ENCODE measurements at regions not wholly inside any gene's neighbourhood (a gene's known extent, or its start where the extent isn't known, plus 50 kb on each side); places are given as distances from the start of the nearest gene placed in this dataset.

DNA sequence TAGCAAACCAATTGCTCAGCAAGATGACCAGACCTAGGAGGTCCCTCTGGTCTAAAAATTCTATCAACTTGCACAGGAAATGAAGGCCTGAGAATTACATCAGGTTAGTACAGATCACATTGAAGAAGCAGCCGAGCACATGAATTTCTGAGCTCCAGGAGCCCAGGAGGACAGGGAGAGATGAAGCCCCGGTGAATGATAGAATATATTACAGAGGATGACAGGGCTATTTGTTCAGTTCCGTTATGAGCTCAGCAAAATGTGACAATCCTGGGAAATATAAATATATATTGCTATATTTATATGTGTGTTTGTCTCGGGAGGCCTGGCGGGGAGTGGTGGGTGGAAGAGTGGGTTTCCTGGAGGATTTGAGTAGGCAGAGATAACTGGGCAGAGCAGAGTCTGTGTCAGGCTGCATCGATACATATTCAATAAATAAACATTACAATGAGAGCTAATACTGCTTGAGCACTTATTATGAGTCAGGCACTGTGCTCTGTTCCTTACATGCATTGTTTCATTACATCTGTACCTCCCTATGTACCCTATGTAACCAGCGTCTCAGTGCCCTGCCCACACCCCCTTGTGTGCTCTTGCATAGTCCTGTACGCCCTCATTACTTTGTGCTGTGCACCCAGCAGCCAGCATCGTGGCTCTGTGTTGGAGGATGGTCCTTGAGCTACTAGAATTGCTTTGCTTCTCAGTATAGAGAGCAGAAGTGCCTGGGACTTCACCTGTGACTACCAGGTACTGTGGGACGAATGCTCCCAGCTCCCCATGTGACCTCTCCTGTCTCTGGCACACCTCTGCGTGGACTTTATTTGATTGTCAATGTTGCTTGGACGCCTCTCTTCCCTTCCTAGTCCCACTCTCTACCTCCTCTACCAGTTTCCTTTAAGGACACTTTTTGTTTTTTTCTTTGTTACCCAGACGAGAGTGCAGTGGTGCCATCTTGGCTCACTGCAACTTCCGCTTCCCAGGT, 58.1 kb upstream of the KLF9 start:
- TF ChIP-seq, protein P1, sequence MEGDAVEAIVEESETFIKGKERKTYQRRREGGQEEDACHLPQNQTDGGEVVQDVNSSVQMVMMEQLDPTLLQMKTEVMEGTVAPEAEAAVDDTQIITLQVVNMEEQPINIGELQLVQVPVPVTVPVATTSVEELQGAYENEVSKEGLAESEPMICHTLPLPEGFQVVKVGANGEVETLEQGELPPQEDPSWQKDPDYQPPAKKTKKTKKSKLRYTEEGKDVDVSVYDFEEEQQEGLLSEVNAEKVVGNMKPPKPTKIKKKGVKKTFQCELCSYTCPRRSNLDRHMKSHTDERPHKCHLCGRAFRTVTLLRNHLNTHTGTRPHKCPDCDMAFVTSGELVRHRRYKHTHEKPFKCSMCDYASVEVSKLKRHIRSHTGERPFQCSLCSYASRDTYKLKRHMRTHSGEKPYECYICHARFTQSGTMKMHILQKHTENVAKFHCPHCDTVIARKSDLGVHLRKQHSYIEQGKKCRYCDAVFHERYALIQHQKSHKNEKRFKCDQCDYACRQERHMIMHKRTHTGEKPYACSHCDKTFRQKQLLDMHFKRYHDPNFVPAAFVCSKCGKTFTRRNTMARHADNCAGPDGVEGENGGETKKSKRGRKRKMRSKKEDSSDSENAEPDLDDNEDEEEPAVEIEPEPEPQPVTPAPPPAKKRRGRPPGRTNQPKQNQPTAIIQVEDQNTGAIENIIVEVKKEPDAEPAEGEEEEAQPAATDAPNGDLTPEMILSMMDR (IDR thresholded peaks at IDR 0.05), result no peak
- H3K36me3 ChIP-seq (ENCODE audit: low read depth), result no peaks in the 10 kb centered on the region
- no peak for DNase-seq
- intact Hi-C loops (cut with DNase I, micrococcal nuclease), result no loop called here
- H3K4me1 ChIP-seq (ENCODE audit: low read depth), result peaks cover 29% of the 10 kb centered on the region
- no peak overlapping the region for H3K4me3 ChIP-seq
- ATAC-seq, result no peak
- no peaks in the 10 kb centered on the region for H3K9me3 ChIP-seq

GRCh38 chr9:70470050-70471015, 55.9 kb upstream of the KLF9 start:
- peak; percentile 58 to 85 (median 75) for DNase-seq
- peak; percentile 90 for ATAC-seq
- no peaks in the 10 kb centered on the region for H3K9me3 ChIP-seq
- TF ChIP-seq, protein P1 (IDR thresholded peaks at IDR 0.05), result no peak
- H3K4me3 ChIP-seq, result no peak overlapping the region
- H3K36me3 ChIP-seq (ENCODE audit: low read depth), result no peaks in the 10 kb centered on the region
- intact Hi-C loops (cut with DNase I, micrococcal nuclease), result no loop called here
- peaks cover 29% of the 10 kb centered on the region for H3K4me1 ChIP-seq (ENCODE audit: low read depth)

DNA sequence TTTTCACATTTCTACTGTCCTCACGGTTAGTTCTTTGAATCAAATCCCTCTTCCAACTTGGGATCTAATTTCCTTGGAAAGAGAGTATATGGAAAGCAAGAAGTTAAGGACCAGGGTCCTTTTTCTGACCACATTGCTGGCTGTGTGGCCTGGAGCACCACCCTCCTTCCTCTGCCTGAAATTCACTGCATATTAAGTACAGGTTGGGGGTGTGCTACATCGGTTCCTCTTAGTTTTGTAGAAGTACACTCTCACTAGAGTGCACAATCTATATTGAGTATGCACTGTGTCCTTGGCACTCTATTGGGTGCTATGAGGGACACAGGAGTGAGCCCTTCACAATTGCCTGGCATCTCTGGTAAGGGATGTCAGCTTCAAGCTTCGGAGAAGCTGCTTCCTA, 53.8 kb upstream of the KLF9 start:
- H3K9me3 ChIP-seq, result no peaks in the 10 kb centered on the region
- no peak for ATAC-seq
- no peak for DNase-seq
- H3K4me3 ChIP-seq, result no peak overlapping the region
- intact Hi-C loops (cut with DNase I, micrococcal nuclease), result no loop called here
- no peaks in the 10 kb centered on the region for H3K36me3 ChIP-seq (ENCODE audit: low read depth)
- TF ChIP-seq, protein P1 (IDR thresholded peaks at IDR 0.05), result no peak
- peaks cover 19% of the 10 kb centered on the region for H3K4me1 ChIP-seq (ENCODE audit: low read depth)

- TF ChIP-seq, protein P1 (IDR thresholded peaks at IDR 0.05), result no peak
- Histone ChIP-seq H3K9me3 (no peaks in the 10 kb centered on the region), H3K4me3 (no peak overlapping the region), H3K36me3 (ENCODE audit: low read depth) (no peaks in the 10 kb centered on the region), H3K4me1 (ENCODE audit: low read depth) (peaks cover 19% of the 10 kb centered on the region)
- intact Hi-C loops (cut with DNase I, micrococcal nuclease), result no loop called here
- ATAC-seq (no peak), DNase-seq (no peak)
These were observed 52.6 kb upstream of the KLF9 start for GRCh38 chr9:70466976-70467561.

- intact Hi-C loops (cut with DNase I, micrococcal nuclease), result no loop called here
These were observed 51.4 kb upstream of the KLF9 start for GRCh38 chr9:70465904-70466303.

More at GRCh38 chr9:70465904-70466303, 51.4 kb upstream of the KLF9 start:
- TF ChIP-seq, protein P1 (IDR thresholded peaks at IDR 0.05), result no peak
- H3K36me3 ChIP-seq (ENCODE audit: low read depth), result no peaks in the 10 kb centered on the region
- ATAC-seq (no peak), DNase-seq (no peak)
- H3K4me1 ChIP-seq (ENCODE audit: low read depth), result peaks cover 12% of the 10 kb centered on the region
- H3K9me3 ChIP-seq, result no peaks in the 10 kb centered on the region
- no peak overlapping the region for H3K4me3 ChIP-seq

Measured in mucosa of descending colon (tissue), 3 donors.